CD4-positive, alpha-beta memory T cell (primary cell): ENCODE measurements at regions not wholly inside any gene's neighbourhood (a gene's known extent, or its start where the extent isn't known, plus 50 kb on each side); places are given as distances from the start of the nearest gene placed in this dataset.

Source experiments
- CTCF ChIA-PET: fragments of 350-600 bp; sonication (Branson Sonifier 250); formaldehyde crosslinking; loops from one replicate; lab custom pipeline; 2021; ENCODE audit warnings: inconsistent platforms; ENCODE audit not compliant: partially characterized antibody; lab: Charles Lee
- POLR2A ChIA-PET: fragments of 350-600 bp; sonication (Branson Sonifier 250); formaldehyde crosslinking; loops from one replicate; lab custom pipeline; 2021; ENCODE audit not compliant: partially characterized antibody; lab: Charles Lee
- DNase-seq, 5 donors: peaks; one replicate each; pipeline versions ENCODE4 v3.0.0 to v3.0.0-alpha.2; 2020 to 2022; ENCODE audit warnings: mixed read lengths in 1 of 5
- H3K27ac ChIP-seq: one replicate; pipeline ENCODE4 v1.7.0; 2013; ENCODE audit warnings: low read depth, low read length
- H3K27me3 ChIP-seq: 2 replicates; pipeline ENCODE4 v1.7.0; 2013; ENCODE audit warnings: mild to moderate bottlenecking, low read length, moderate library complexity; ENCODE audit not compliant: insufficient read depth
- H3K36me3 ChIP-seq: 2 replicates; pipeline ENCODE4 v1.7.0; 2013; ENCODE audit warnings: mild to moderate bottlenecking, low read length, moderate library complexity; ENCODE audit not compliant: insufficient read depth
- H3K4me1 ChIP-seq: 2 replicates; pipeline ENCODE4 v1.7.0; 2013; ENCODE audit warnings: mild to moderate bottlenecking, low read length, moderate library complexity; ENCODE audit not compliant: insufficient read depth
- H3K4me3 ChIP-seq, 2 donors: one replicate each; pipeline ENCODE4 v1.7.0; 2013; ENCODE audit warnings: low read length in 2 of 2, mild to moderate bottlenecking in 1 of 2
- H3K9me3 ChIP-seq, 2 donors: one replicate each; pipeline ENCODE4 v1.7.0; 2013; ENCODE audit warnings: low read length in 2 of 2, control low read depth in 1 of 2; ENCODE audit not compliant: control insufficient read depth in 1 of 2
- H3K27ac Mint-ChIP-seq, 7 donors: one replicate each; pipeline ENCODE4 v1.8.0; 2020 to 2021; ENCODE audit warnings: mixed read lengths in 7 of 7, mild to moderate bottlenecking in 6 of 7, inconsistent platforms in 3 of 7, moderate library complexity in 3 of 7
- H3K27me3 Mint-ChIP-seq, 2 donors: one replicate each; pipeline ENCODE4 v1.8.0; 2020 to 2021; ENCODE audit warnings: mixed read lengths in 2 of 2
- H3K36me3 Mint-ChIP-seq, 2 donors: one replicate each; pipeline ENCODE4 v1.8.0; 2020 to 2021; ENCODE audit warnings: mixed read lengths in 2 of 2, inconsistent platforms in 1 of 2, mild to moderate bottlenecking in 1 of 2
- H3K4me1 Mint-ChIP-seq, 4 donors: one replicate each; pipeline ENCODE4 v1.8.0; 2020 to 2021; ENCODE audit warnings: mixed read lengths in 4 of 4, mild to moderate bottlenecking in 1 of 4
- H3K4me3 Mint-ChIP-seq, 8 donors: one replicate each; pipeline ENCODE4 v1.8.0; 2020 to 2021; ENCODE audit warnings: mixed read lengths in 8 of 8, mild to moderate bottlenecking in 7 of 8, moderate library complexity in 6 of 8, inconsistent platforms in 3 of 8
- H3K9me3 Mint-ChIP-seq, 8 donors: one replicate each; pipeline ENCODE4 v1.8.0; 2020 to 2021; ENCODE audit warnings: mixed read lengths in 8 of 8, mild to moderate bottlenecking in 5 of 8, inconsistent platforms in 3 of 8, moderate library complexity in 1 of 8
- intact Hi-C: fragments of 100-400 bp; cut with micrococcal nuclease; formaldehyde crosslinking; loops from one replicate; pipeline ENCODE4 v1.15.1; 2023

DNA sequence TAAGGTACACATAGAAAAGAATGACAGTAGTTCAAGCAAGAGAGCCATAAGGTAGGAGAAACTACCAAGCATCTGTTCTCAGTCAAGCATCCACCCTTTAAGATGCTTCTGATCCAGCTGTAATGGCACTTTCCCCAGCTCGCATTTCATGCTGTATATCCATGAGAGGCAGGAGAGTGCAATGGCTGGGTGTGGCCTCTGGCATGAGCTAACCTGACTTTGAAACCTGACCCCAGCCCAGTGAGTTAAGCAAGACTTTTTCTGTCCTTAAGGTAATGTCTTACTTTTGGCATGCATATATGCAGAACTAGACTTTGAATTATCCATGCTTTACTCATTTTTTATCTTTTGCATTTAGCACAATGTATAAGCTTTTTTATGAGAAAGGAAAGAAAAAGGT, 79.8 kb upstream of the CNTN5 start:
- ChIA-PET POLR2A (no interaction called here), CTCF (no interaction called here)
- no peaks in the 10 kb centered on the region for H3K4me1 ChIP-seq
- no peaks in the 10 kb centered on the region for H3K36me3 ChIP-seq
- H3K9me3 Mint-ChIP-seq: peaks cover 0 to 9% (median 2%) of the 10 kb centered on the region in 8 donors
- no peaks in the 10 kb centered on the region for H3K9me3 ChIP-seq
- H3K27me3 Mint-ChIP-seq: no peaks in the 10 kb centered on the region
- no peaks in the 10 kb centered on the region for H3K36me3 Mint-ChIP-seq
- intact Hi-C loops: no loop called here
- H3K4me1 Mint-ChIP-seq: no peaks in the 10 kb centered on the region
- no peak overlapping the region for H3K27ac ChIP-seq
- DNase-seq: no peak
- H3K4me3 ChIP-seq: no peak overlapping the region
- H3K27ac Mint-ChIP-seq: no peak overlapping the region
- no peak overlapping the region for H3K4me3 Mint-ChIP-seq
- no peaks in the 10 kb centered on the region for H3K27me3 ChIP-seq

DNA sequence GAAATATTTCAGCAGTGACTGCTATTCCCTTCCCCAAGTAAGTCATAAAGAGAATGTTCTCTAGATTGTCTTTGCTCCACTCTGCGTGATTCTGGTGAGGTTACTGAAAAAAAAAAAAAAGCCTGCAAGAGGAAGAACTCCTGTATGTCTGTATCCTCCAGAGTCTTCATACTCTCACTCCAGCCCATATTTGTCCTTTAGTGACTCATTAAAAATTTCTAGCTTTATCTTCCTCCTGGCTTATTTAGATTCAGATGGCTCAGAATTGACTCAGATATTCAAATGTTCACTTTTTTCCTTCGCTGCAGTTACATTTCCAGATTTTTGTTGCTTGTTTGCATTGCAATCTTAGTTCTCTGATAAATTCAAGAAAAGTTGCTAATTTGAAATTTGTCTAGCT, 76.3 kb upstream of the CNTN5 start:
- Mint-ChIP-seq H3K4me1 (no peaks in the 10 kb centered on the region), H3K4me3 (no peak overlapping the region), H3K36me3 (no peaks in the 10 kb centered on the region), H3K9me3 (peaks cover 0 to 9% (median under 1%) of the 10 kb centered on the region in 8 donors), H3K27me3 (no peaks in the 10 kb centered on the region), H3K27ac (no peak overlapping the region)
- no peaks in the 10 kb centered on the region for H3K9me3 ChIP-seq
- no peaks in the 10 kb centered on the region for H3K4me1 ChIP-seq
- CTCF ChIA-PET: interaction anchor here (0.7 kb wide), 1 partner anchor 71 kb away, joined by 3 read pairs; no protein-coding TSS in a partner anchor
- no peak overlapping the region for H3K27ac ChIP-seq
- H3K27me3 ChIP-seq: no peaks in the 10 kb centered on the region
- H3K4me3 ChIP-seq: no peak overlapping the region
- intact Hi-C loops: no loop called here
- DNase-seq: no peak
- POLR2A ChIA-PET: no interaction called here
- H3K36me3 ChIP-seq: no peaks in the 10 kb centered on the region

DNA sequence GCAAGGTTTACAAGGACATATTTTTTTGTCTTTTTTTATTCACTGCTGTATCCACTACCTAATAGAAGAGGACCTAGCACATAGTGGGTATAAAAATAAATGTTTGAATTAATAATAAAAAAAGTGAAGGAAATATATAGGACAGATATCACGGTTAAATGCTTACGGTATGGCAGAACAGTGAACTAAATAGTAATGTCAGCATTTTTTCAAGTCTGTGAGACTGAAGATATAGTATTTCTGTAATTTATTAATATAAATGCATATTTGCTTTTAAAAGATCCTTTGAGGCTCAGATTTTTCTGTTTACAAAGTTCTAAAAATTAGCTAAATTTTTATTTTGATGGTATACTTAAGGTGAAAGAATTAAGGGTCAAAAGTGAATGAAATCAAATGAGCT, 68.6 kb upstream of the CNTN5 start:
- Mint-ChIP-seq H3K4me3 (no peak overlapping the region), H3K36me3 (no peaks in the 10 kb centered on the region), H3K9me3 (peaks cover 0 to 5% (median 4%) of the 10 kb centered on the region in 8 donors), H3K27ac (no peak overlapping the region), H3K4me1 (no peaks in the 10 kb centered on the region), H3K27me3 (no peaks in the 10 kb centered on the region)
- H3K27ac ChIP-seq: no peak overlapping the region
- H3K4me3 ChIP-seq: no peak overlapping the region
- no peaks in the 10 kb centered on the region for H3K36me3 ChIP-seq
- H3K4me1 ChIP-seq: no peaks in the 10 kb centered on the region
- no peaks in the 10 kb centered on the region for H3K9me3 ChIP-seq
- no peaks in the 10 kb centered on the region for H3K27me3 ChIP-seq
- ChIA-PET CTCF (no interaction called here), POLR2A (no interaction called here)
- no peak for DNase-seq
- intact Hi-C loops: no loop called here

DNA sequence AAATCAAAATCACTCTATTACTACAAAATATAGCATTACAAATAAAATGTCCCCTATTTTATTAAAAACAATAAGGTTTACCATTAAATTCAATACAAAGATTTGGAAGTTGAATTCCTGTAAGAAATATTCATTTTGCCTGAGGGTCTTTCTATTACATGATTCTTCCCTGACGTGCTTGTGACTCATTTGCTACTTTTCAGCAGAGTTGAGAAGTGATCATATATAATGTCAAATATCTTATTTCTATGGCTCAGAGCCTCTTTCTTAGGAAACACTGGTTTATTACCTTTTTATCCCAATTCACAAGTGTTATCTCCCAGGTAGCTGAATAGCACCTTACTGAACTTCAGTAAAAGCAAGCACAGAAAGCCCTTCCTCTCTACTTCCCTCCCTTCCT, 65.2 kb upstream of the CNTN5 start:
- Histone ChIP-seq H3K27me3 (no peaks in the 10 kb centered on the region), H3K36me3 (no peaks in the 10 kb centered on the region), H3K9me3 (no peaks in the 10 kb centered on the region), H3K27ac (no peak overlapping the region), H3K4me3 (no peak overlapping the region), H3K4me1 (no peaks in the 10 kb centered on the region)
- ChIA-PET POLR2A (no interaction called here), CTCF (no interaction called here)
- Mint-ChIP-seq H3K27ac (no peak overlapping the region), H3K36me3 (no peaks in the 10 kb centered on the region), H3K27me3 (no peaks in the 10 kb centered on the region), H3K4me3 (no peak overlapping the region), H3K4me1 (no peaks in the 10 kb centered on the region), H3K9me3 (peaks cover 0 to 9% (median 3%) of the 10 kb centered on the region in 8 donors)
- intact Hi-C loops: no loop called here
- DNase-seq: no peak

DNA sequence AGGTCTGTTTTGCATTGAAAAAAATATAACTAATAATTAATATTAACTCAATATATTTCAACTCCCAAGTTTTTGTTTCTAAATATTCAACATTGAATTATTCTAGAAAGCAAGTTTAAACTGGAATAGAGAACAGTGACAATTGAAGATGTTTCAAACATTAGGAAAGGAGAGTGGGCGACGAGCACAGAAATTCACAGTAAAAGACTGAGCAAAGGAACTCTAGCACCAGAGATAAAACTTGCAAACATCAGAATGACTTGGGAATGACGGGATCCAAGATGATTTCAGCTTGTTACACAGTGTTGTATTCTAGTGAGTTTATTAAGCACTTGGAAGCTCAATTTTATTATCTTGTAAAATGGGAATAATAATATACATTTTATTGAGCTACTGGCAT, 56.6 kb upstream of the CNTN5 start:
- no peaks in the 10 kb centered on the region for H3K4me1 Mint-ChIP-seq
- no peak overlapping the region for H3K27ac Mint-ChIP-seq

DNA sequence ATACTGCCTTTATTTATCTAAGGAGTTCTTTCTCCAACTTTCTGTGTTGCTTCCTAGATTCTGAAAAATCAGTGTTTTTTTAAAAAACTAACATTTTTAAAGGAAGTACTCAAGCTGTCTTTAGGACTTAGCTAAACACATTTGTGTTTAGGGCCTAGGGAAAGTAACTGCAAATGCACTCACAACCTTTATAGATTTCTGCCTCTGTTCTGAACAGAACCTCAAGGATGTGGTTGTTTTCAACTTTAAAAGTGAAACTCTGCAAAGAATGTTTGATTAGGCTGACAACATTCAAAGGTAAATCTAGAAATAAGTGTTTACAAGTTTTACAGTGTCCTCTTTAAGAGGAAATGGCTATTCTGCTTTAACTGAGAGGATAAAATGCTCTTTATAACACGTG, 55.4 kb upstream of the CNTN5 start:
- no peaks in the 10 kb centered on the region for H3K9me3 ChIP-seq
- no peaks in the 10 kb centered on the region for H3K4me1 Mint-ChIP-seq
- H3K27ac Mint-ChIP-seq: no peak overlapping the region
- H3K27ac ChIP-seq: no peak overlapping the region
- H3K36me3 ChIP-seq: no peaks in the 10 kb centered on the region
- no peaks in the 10 kb centered on the region for H3K27me3 Mint-ChIP-seq
- POLR2A ChIA-PET: no interaction called here
- H3K4me3 ChIP-seq: no peak overlapping the region
- intact Hi-C loops: no loop called here
- no peaks in the 10 kb centered on the region for H3K27me3 ChIP-seq
- no peak overlapping the region for H3K4me3 Mint-ChIP-seq
- CTCF ChIA-PET: no interaction called here
- no peak for DNase-seq
- no peaks in the 10 kb centered on the region for H3K36me3 Mint-ChIP-seq
- peaks cover 0 to 6% (median under 1%) of the 10 kb centered on the region in 8 donors for H3K9me3 Mint-ChIP-seq
- no peaks in the 10 kb centered on the region for H3K4me1 ChIP-seq

More for the DNA sequence above, 56.6 kb upstream of the CNTN5 start:
- H3K9me3 ChIP-seq: no peaks in the 10 kb centered on the region
- H3K27ac ChIP-seq: no peak overlapping the region
- POLR2A ChIA-PET: no interaction called here
- DNase-seq: no peak
- H3K4me3 Mint-ChIP-seq: no peak overlapping the region
- intact Hi-C loops: no loop called here
- no peaks in the 10 kb centered on the region for H3K36me3 Mint-ChIP-seq
- H3K4me3 ChIP-seq: no peak overlapping the region
- CTCF ChIA-PET: no interaction called here
- no peaks in the 10 kb centered on the region for H3K4me1 ChIP-seq
- H3K36me3 ChIP-seq: no peaks in the 10 kb centered on the region
- no peaks in the 10 kb centered on the region for H3K27me3 Mint-ChIP-seq
- peaks cover 0 to 7% (median under 1%) of the 10 kb centered on the region in 8 donors for H3K9me3 Mint-ChIP-seq
- H3K27me3 ChIP-seq: no peaks in the 10 kb centered on the region

DNA sequence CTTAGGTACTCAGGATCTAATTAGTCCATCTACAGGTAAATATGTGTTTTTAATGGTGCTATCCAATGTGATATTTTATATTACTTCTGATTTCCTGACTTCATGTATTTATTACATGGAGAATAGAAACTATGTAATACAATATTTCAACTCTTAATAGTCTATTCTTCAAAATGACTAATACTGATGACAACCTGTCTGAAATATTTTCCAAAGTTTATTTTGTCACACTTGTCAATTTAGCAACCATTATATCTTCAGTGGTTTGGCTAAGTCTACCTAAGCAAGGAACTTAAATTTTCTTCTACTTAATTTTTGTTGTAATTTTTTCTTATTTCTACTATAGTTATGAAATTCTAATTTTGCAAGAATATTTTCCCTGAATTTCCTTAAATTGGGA, 55.0 kb upstream of the CNTN5 start:
- H3K4me3 Mint-ChIP-seq: no peak overlapping the region
- no peak overlapping the region for H3K4me3 ChIP-seq
- H3K27me3 ChIP-seq: no peaks in the 10 kb centered on the region
- H3K4me1 Mint-ChIP-seq: no peaks in the 10 kb centered on the region
- H3K9me3 Mint-ChIP-seq: peaks cover 0 to 6% (median under 1%) of the 10 kb centered on the region in 8 donors
- no peak overlapping the region for H3K27ac ChIP-seq
- H3K36me3 ChIP-seq: no peaks in the 10 kb centered on the region
- no peaks in the 10 kb centered on the region for H3K9me3 ChIP-seq
- no peaks in the 10 kb centered on the region for H3K36me3 Mint-ChIP-seq
- no peaks in the 10 kb centered on the region for H3K27me3 Mint-ChIP-seq
- no peak overlapping the region for H3K27ac Mint-ChIP-seq
- no peaks in the 10 kb centered on the region for H3K4me1 ChIP-seq
- POLR2A ChIA-PET: no interaction called here
- intact Hi-C loops: no loop called here
- CTCF ChIA-PET: no interaction called here
- DNase-seq: no peak

DNA sequence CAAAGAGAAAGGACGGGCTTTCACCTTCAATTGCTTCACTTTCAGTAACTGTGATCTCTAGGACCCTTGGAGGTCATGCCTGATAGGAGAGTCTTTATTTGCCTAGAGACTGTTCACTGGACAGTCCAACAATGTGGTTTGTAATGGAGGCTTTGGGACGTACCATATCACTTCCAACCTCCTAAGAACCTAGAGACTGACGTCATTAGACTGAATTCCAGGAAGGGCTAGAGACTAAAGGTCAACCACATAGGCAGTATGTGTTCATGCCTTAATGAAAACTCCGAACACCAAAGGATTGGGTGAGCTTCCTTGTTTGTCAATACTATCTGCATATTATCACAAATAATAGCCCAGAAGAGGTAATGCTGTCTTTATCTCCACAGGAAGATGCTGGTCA, 53.7 kb upstream of the CNTN5 start:
- intact Hi-C loops: no loop called here
- no peaks in the 10 kb centered on the region for H3K4me1 Mint-ChIP-seq

More for the DNA sequence above, 53.7 kb upstream of the CNTN5 start:
- Histone ChIP-seq H3K36me3 (no peaks in the 10 kb centered on the region), H3K4me3 (no peak overlapping the region), H3K9me3 (no peaks in the 10 kb centered on the region), H3K27me3 (no peaks in the 10 kb centered on the region), H3K4me1 (no peaks in the 10 kb centered on the region), H3K27ac (no peak overlapping the region)
- no peak for DNase-seq
- ChIA-PET CTCF (no interaction called here), POLR2A (no interaction called here)
- Mint-ChIP-seq H3K36me3 (no peaks in the 10 kb centered on the region), H3K27ac (no peak overlapping the region), H3K27me3 (no peaks in the 10 kb centered on the region), H3K4me3 (no peak overlapping the region), H3K9me3 (peaks cover 0 to 7% (median 5%) of the 10 kb centered on the region in 8 donors)
